UCSD-AML1 (cell line): ENCODE measurements at regions not wholly inside any gene's neighbourhood (a gene's known extent, or its start where the extent isn't known, plus 50 kb on each side); places are given as distances from the start of the nearest gene placed in this dataset.
"Not testable (repeated sequence)": the region's sequence is repeated elsewhere in the genome, so short reads cannot be mapped to it uniquely, and the experiment has no call there.

ENCODE experiments used
- DNase-seq: peaks from one replicate; lab custom pipeline; 2025; ENCODE audit not compliant: unreplicated experiment; lab: John Stamatoyannopoulos, UW

DNA sequence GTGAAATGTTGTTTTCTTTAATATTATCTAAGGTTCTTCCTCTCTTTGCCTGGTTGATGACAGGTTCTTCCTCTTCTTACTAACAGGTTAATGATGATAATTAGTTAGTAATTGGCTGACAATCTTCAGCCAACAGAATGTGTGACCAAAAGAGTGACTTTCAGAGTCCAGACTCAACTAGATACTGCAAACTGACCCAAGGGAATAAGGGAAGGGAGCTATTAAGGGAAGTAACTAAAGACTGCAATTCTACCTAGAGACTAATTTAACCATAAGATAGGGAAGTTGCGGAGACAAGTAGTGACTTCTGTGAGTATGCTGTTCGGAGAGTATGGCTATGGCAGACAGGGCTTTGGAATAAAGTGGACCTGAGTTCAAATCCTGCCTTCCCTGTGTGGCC lies 127.3 kb upstream of the TACR1 start:
- no peak for DNase-seq

- DNase-seq: no peak
Measured at GRCh38 chr2:75325594-75325993, 126.3 kb upstream of the TACR1 start.

DNA sequence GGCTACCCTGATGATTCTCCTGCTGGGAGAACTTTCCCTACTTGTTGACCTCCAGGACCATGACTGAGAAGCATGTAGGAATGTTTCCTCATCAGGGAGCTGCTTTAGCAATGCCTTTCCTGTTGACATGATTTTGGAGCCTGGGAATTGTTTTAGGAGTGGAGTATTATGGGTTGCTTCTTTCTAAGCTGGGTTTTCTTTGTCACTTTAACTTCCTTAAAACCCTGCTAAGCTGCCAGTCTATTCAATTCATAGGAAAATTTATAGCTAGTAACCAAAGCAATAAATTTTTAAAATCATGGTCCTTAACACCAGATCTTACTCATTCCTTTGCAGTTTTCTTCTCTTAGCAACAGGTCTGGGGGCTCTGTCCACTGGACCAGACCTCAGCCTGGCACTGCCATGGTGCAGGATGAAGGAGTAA lies 125.6 kb upstream of the TACR1 start:
- DNase-seq: no peak

DNA sequence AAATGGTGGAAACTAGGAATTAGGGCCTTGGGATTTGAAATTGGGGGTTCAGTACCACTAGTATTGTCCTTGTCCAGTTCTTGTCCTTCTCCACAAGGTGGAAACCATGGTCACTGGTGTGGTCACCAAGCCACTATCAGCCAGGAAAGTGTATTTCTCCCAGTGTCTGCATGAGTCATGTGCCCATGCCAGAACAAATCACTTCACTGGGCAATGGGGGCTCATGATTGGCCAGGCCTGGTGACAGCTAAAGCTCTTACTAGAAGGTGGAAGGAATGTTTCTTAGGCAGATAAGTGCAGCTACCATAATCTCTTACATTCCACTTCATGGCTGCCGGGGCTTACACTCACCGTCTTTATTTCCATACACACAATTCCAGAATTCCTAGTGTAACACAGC lies 124.8 kb upstream of the TACR1 start:
- no peak for DNase-seq

DNA sequence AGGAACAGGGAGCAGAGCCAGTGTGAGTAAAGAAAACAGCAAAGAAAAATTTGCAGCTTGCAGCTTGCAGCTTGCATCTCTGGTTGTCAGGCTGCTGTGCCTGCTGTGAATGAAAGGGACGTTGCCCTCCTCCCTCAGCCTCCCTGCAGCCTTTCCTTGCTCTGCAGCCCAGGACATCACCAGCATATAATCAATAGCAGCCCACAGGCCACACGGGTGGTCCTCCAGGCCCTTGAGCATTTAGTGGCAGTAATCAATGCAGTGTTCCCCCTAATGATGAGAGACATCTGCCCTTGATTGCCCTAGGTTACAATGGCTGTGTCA lies 122.2 kb upstream of the TACR1 start:
- no peak for DNase-seq

- no peak for DNase-seq
Measured at GRCh38 chr2:75320898-75321598, 121.7 kb upstream of the TACR1 start.

DNA sequence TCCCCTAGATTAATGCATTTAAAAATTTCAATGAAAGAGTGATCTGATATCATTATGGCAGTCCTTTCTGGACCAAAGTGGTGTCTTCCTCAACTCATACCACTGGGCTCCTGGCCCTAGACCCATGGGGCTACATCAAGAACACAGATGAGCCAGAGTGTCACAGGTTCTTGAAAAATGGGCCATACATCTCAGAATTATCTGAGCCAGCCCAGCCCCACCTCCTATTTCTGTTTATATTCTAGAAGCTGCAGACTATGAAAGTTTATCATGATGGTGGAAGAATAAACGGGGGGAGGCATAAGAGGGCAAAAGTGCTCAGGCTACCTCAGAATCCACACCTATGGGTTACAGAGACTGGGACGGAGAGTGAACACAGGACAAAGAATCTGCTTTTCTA lies 120.6 kb upstream of the TACR1 start:
- DNase-seq: no peak

GRCh38 chr2:75317802-75318201 lies 118.5 kb upstream of the TACR1 start:
- DNase-seq: no peak

GRCh38 chr2:75317316-75317715 lies 118.0 kb upstream of the TACR1 start:
- no peak for DNase-seq

DNA sequence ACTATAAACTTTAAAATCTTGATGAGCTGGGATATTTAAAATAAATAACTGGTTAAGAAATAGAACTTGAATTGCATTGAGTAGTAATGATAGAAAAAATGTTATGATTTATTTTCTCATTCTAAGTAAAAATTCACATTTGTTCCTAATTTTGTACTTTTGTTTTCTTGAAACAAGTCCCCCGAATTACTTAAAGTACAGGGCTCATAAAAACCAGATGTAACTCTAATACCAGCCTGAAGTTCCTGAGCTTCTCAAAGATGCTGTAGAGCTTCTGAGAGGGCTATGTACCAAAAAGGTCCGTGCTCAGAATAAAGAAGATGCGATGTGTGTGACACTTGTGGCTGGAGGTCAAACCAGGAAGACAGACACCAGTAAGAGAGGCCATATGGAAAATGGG lies 116.1 kb upstream of the TACR1 start:
- DNase-seq: no peak

DNA sequence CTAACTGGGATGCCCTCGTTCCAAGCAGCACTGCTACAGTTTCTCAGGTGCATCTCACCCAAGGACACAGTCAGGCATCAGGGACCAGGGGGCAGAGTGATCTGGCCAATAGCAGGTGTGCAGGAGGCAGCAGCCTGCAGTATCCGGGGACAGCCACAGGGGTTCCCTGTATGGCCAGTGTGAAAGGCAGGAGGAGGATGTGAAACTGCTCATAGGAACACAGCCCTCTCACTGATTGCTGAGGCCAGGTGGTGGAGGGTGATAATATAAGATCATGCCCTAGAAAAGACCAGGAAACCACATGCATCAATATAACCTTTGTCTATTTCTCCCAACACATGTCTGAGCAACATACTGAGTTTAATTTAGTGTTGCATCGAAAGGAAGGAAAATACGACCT lies 112.7 kb upstream of the TACR1 start:
- DNase-seq: no peak

DNA sequence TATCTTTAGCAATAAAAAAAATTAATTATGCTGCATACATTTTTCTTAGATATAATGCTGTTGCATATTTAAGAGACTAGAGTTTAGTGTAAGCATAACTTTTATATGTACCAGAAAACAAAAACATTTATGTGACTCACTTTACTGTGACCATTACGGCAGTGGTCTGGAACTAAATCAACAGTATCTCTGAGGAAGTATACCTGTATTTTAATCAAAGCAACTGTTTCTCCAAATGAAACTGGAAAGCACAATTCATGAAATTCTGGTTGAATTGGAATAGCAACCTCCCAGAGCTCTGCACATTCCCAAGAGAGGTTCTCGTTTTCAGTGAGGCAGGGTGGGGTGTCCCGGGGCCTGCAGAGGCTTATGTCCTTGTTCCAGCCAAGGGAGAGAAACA lies 112.2 kb upstream of the TACR1 start:
- DNase-seq: no peak

GRCh38 chr2:75310876-75311275 lies 111.6 kb upstream of the TACR1 start:
- DNase-seq: no peak

- DNase-seq: no peak
Measured at GRCh38 chr2:75309596-75310463, 110.5 kb upstream of the TACR1 start.

DNA sequence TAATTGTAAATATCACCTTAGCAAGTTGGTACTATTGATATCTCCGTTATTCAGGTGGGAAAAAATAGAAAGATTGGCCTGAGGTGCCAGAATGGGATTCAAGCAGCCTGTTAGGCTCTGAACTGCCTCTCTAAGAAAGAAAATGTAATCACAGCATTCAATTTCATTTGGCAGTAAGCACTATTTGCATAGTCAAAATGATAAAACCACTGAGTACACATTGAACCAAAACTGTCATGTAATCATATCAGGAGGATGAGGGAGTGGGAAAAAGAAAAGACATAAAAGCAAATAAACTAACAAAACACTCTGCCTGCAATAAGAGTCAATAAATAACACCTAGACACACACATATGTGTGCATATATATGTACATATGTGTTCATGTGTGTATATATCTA lies 103.9 kb upstream of the TACR1 start:
- no peak for DNase-seq

DNA sequence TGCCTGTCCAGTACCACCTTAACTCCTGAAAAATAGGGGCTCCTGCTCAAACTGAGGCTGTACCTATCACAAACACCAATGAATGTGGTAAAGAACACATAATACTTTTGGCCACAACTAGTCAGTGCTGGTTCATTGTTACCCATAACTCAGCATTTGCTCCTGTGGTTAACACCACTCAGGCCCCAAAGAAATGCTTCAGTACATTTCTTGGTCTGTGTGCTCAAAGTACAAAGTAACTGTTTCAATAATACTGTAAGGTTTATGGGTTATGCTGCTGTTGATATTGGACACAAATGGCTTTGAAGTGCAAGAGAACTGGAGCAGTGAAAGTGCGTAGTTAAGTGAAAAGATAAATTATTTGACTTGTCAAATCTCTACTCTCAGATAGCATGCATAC lies 95.0 kb upstream of the TACR1 start:
- no peak for DNase-seq

DNA sequence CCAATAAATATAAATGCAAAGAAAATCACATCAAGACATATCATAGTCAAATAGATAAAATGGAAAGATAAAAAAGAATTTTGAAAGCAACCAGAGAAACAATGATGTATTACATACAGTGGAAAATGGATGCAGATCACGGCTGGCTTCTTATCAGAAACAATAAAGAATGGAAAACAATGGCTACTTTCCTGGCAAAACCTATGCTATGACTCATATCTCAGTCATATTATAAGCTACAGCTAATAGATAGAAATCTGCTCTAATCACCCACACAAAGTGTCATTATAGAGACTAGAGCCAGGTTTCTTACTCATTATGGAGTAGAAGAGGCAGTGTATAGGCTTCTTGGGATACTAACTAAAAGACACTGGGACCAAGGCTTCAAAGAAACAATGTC lies 93.5 kb upstream of the TACR1 start:
- no peak for DNase-seq

DNA sequence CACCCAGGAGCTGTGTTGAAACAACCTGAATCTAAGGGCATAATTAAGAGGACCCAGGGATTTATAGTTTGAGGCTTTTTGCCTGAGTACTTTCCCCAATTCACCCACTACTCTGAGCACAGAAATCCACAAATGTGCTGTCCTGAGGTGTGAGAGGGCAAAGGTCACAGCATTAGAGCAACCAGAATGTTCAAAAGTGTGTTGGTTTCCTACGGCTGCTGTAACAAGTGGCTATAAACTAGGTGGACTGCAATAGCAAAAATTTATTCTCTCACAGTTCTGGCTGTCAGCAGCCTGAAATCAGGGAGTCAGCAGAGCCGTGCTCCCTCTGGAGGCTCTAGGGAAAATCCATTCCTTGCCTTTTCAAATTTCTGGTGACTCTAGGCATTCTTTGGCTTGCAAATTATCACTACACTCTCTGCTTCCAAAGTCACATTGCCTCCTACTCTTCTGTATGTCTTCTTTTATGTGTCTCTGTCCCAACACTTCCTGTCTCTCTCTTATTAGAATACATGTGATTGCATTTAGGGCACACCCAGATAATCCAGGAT lies 91.4 kb upstream of the TACR1 start:
- DNase-seq: no peak

GRCh38 chr2:75289771-75290170 lies 90.5 kb upstream of the TACR1 start:
- no peak for DNase-seq

- not testable (repeated sequence) for DNase-seq
Measured at GRCh38 chr2:75289178-75289577, 89.9 kb upstream of the TACR1 start.

GRCh38 chr2:75288760-75289159 lies 89.4 kb upstream of the TACR1 start:
- DNase-seq: no peak

GRCh38 chr2:75287624-75288316 lies 88.5 kb upstream of the TACR1 start:
- DNase-seq: no peak
